HuH-7.5 (cell line): ENCODE measurements at regions not wholly inside any gene's neighbourhood (a gene's known extent, or its start where the extent isn't known, plus 50 kb on each side); places are given as distances from the start of the nearest gene placed in this dataset.

Source experiments
- DNase-seq: peaks from one replicate; pipeline ENCODE4 v3.0.0; 2011; ENCODE audit warnings: low spot score

- no peak for DNase-seq
Observed at GRCh38 chr7:130931423-130931822, 197.4 kb upstream of the KLF14 start.

GRCh38 chr7:130932088-130932487 lies 198.1 kb upstream of the KLF14 start:
- no peak for DNase-seq

GRCh38 chr7:130932667-130933432 lies 198.8 kb upstream of the KLF14 start:
- DNase-seq = no peak

- no peak for DNase-seq
Observed at GRCh38 chr7:130933919-130934318, 199.9 kb upstream of the KLF14 start.

- DNase-seq = no peak
Observed at GRCh38 chr7:130935564-130936157, 201.7 kb upstream of the KLF14 start.

- no peak for DNase-seq
Observed at GRCh38 chr7:130936202-130936931, 202.4 kb upstream of the KLF14 start.

- DNase-seq = no peak
Observed at GRCh38 chr7:130937016-130937415, 203.0 kb upstream of the KLF14 start.

GRCh38 chr7:130937830-130938229 lies 203.8 kb upstream of the KLF14 start:
- no peak for DNase-seq

- no peak for DNase-seq
Observed at GRCh38 chr7:130938661-130939060, 204.7 kb upstream of the KLF14 start.

- DNase-seq = no peak
Observed at GRCh38 chr7:130939321-130940095, 205.5 kb upstream of the KLF14 start.

- DNase-seq = no peak
Observed at GRCh38 chr7:130940326-130940725, 206.3 kb upstream of the KLF14 start.

GRCh38 chr7:130940907-130941306 lies 206.9 kb upstream of the KLF14 start:
- DNase-seq = no peak

- no peak for DNase-seq
Observed at GRCh38 chr7:130941322-130942210, 207.6 kb upstream of the KLF14 start.

GRCh38 chr7:130942211-130942964 lies 208.4 kb upstream of the KLF14 start:
- DNase-seq = peak; percentile 49

GRCh38 chr7:130943336-130943901 lies 209.4 kb upstream of the KLF14 start:
- no peak for DNase-seq

- no peak for DNase-seq
Observed at GRCh38 chr7:130943981-130944380, 210.0 kb upstream of the KLF14 start.

- DNase-seq = no peak
Observed at GRCh38 chr7:130944997-130945396, 211.0 kb upstream of the KLF14 start.

GRCh38 chr7:130945411-130945811 lies 211.4 kb upstream of the KLF14 start:
- DNase-seq = no peak

GRCh38 chr7:130946114-130946513 lies 212.1 kb upstream of the KLF14 start:
- DNase-seq = no peak
